Naive B cell (primary cell): ENCODE measurements at regions not wholly inside any gene's neighbourhood (a gene's known extent, or its start where the extent isn't known, plus 50 kb on each side); places are given as distances from the start of the nearest gene placed in this dataset.

Experiments used
- ATAC-seq, 2 donors: fragments of 150-1000 bp; cut with Tn5 transposase; 2 replicates each; pipeline ENCODE4 v1.10.0; 2021; ENCODE audit warnings: low read depth in 2 of 2, mild to moderate bottlenecking in 2 of 2, moderate library complexity in 2 of 2
- DNase-seq: peaks from one replicate; pipeline ENCODE4 v3.0.0; 2022
- H3K27ac Mint-ChIP-seq, 6 donors: one replicate each; pipeline ENCODE4 v1.8.0; 2020 to 2022; ENCODE audit warnings: mild to moderate bottlenecking in 6 of 6, mixed read lengths in 6 of 6, moderate library complexity in 5 of 6, inconsistent platforms in 2 of 6
- H3K27me3 Mint-ChIP-seq, 3 donors: one replicate each; pipeline ENCODE4 v1.8.0; 2021 to 2022; ENCODE audit warnings: mixed read lengths in 3 of 3, mild to moderate bottlenecking in 1 of 3
- H3K36me3 Mint-ChIP-seq, 2 donors: one replicate each; pipeline ENCODE4 v1.8.0; 2020 to 2022; ENCODE audit warnings: mixed read lengths in 2 of 2, inconsistent platforms in 1 of 2, mild to moderate bottlenecking in 1 of 2
- H3K4me1 Mint-ChIP-seq, 3 donors: one replicate each; pipeline ENCODE4 v1.8.0; 2020 to 2022; ENCODE audit warnings: mixed read lengths in 3 of 3, inconsistent platforms in 1 of 3, mild to moderate bottlenecking in 1 of 3, moderate library complexity in 1 of 3
- H3K4me3 Mint-ChIP-seq, 8 donors: one replicate each; pipeline ENCODE4 v1.8.0; 2020 to 2022; ENCODE audit warnings: mild to moderate bottlenecking in 8 of 8, mixed read lengths in 8 of 8, moderate library complexity in 8 of 8, inconsistent platforms in 2 of 8
- H3K9me3 Mint-ChIP-seq, 7 donors: one replicate each; pipeline ENCODE4 v1.8.0; 2020 to 2022; ENCODE audit warnings: mixed read lengths in 7 of 7, mild to moderate bottlenecking in 5 of 7, inconsistent platforms in 2 of 7, moderate library complexity in 1 of 7

DNA sequence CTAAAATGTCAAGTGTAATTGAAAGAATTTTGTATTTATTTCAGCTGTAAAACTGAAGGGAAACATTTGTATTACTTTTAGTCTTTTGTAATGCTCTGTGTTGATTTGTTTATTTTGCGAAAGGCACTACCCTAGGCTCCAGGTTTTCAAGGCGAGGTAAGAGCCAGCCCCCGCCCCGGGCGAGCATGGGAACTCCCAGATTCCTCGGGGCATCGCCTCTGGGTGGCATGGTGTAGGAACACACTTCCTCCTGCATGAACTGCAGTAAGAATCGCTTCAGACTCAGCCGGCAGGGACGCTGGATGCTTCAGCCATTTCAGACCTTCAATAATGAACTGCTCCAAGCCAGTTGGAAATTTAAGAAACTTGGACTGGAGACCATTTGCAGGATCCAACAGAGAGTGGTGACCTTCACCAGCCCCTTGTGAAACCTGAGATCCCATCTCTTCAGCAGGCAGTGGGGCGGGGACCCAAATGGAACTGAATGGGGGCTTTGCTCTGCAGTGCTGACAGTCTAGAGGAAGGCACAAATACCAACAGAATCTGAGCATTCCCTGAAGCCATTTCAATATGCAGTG, 544.3 kb upstream of the MGMT start:
- Mint-ChIP-seq H3K27me3 (peaks cover 0 to 11% (median 10%) of the 10 kb centered on the region in 3 donors), H3K4me1 (no peaks in the 10 kb centered on the region), H3K36me3 (no peaks in the 10 kb centered on the region), H3K4me3 (no peak overlapping the region), H3K27ac (no peak overlapping the region), H3K9me3 (peaks cover 0 to 10% (median 2%) of the 10 kb centered on the region in 7 donors)
- ATAC-seq (no peak), DNase-seq (no peak)

DNA sequence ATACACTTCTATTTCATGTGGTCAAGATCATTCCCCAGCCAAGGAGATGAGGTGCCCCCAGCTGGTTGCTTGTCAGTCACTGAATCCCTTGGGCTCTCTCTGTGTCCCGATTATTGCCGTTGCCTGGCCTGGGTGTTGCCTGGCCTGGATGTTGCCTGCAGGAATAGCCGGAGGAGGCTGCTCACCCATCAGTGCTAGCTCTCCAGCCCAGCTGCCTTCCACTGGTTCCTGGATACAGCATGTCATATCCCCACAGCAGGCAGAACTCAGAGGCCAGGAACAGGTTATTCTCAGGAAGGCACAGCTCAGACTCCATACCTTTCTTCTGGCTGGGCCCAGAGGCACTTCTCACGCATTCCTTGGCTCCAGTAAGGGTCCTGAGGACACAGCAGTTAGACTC, 542.1 kb upstream of the MGMT start:
- Mint-ChIP-seq H3K4me3 (no peak overlapping the region), H3K4me1 (no peaks in the 10 kb centered on the region), H3K27ac (no peak overlapping the region), H3K36me3 (peaks cover 0 to 6% of the 10 kb centered on the region in 2 donors), H3K9me3 (peaks cover 0 to 10% (median 3%) of the 10 kb centered on the region in 7 donors), H3K27me3 (peaks cover 5 to 16% (median 6%) of the 10 kb centered on the region in 3 donors)
- ATAC-seq (no peak), DNase-seq (no peak)

GRCh38 chr10:128926711-128927110, 540.3 kb upstream of the MGMT start:
- ATAC-seq: no peak
- no peak for DNase-seq
- H3K36me3 Mint-ChIP-seq: peaks cover 0 to 6% of the 10 kb centered on the region in 2 donors
- no peak overlapping the region for H3K27ac Mint-ChIP-seq
- H3K9me3 Mint-ChIP-seq: peaks cover 0 to 10% (median 4%) of the 10 kb centered on the region in 7 donors
- H3K4me3 Mint-ChIP-seq: peak overlapping the region in 1 of 8 donors; percentile 29
- H3K4me1 Mint-ChIP-seq: no peaks in the 10 kb centered on the region
- peaks cover 5 to 16% (median 6%) of the 10 kb centered on the region in 3 donors for H3K27me3 Mint-ChIP-seq

DNA sequence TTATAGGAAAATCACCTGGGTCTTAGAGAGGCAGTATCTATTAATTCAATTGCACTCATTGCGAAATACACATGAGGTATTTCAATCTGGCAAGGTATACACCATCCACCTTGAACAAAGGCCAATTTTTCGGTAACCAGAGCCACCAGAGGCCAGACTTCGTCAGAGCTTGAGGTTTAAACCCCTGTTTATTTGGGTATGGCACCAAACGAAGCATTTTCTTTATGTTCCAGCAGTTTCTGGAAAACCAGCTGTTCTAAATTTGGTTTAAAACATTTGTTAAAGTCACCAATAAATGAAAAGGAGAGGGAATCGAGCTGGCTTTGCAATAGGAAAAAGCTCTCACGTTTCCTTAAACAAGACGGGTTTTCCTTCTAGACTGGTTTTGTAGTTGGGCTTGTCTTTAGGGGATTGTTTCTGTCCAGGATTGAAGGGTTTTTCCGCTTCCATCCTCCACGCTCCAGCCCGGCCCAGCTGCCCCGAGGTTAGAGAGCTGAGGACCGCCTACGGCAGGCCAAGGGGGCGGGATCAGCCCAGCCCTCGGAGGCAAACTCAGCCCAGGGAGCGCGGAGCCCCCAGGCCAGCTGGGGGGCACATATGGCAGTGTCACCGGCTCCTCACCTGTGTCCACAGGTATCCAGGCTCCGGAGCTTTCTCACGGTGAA, 539.4 kb upstream of the MGMT start:
- peaks cover 0 to 10% (median 4%) of the 10 kb centered on the region in 7 donors for H3K9me3 Mint-ChIP-seq
- H3K27ac Mint-ChIP-seq: peak overlapping the region in 1 of 6 donors; percentile 58
- no peaks in the 10 kb centered on the region for H3K4me1 Mint-ChIP-seq

DNA sequence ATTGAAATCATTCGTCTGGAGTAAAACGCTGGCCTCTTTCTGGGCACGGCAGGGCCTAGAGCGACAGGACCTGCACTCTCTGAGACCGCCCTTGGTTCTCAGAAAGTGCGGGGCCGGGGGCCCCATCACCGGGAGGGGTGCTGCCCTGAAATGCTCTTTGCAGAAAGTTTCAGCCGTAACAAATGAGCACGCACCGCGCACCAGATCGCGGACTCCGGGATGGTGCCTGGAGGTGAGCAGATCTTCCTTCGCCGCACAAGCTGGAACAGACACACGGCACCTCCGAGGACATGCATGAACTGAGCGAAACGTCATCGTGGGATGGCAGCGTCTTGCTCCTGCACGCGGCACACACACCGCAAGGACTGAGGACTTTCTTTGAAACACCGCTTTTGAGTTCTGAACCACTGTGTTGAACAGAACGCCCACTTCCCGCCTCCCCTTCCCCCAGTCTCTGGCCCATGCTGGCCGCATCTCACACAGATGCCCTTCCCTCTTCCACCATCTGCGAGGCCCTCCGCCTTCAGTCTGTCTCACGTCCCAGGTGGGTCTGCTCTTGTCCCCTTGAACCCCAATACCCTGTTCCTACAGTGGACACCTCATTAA, 538.7 kb upstream of the MGMT start:
- Mint-ChIP-seq H3K36me3 (peaks cover 0 to 6% of the 10 kb centered on the region in 2 donors), H3K9me3 (peaks cover 0 to 10% (median 4%) of the 10 kb centered on the region in 7 donors), H3K4me3 (no peak overlapping the region), H3K27me3 (peaks cover 5 to 16% (median 6%) of the 10 kb centered on the region in 3 donors), H3K4me1 (no peaks in the 10 kb centered on the region), H3K27ac (peak overlapping the region in 1 of 6 donors; percentile 58)
- no peak for DNase-seq
- no peak for ATAC-seq

More for the DNA sequence above, 539.4 kb upstream of the MGMT start:
- H3K27me3 Mint-ChIP-seq: peaks cover 5 to 16% (median 6%) of the 10 kb centered on the region in 3 donors
- peaks cover 0 to 6% of the 10 kb centered on the region in 2 donors for H3K36me3 Mint-ChIP-seq
- H3K4me3 Mint-ChIP-seq: no peak overlapping the region
- no peak for DNase-seq
- no peak for ATAC-seq

GRCh38 chr10:128929131-128929530, 537.9 kb upstream of the MGMT start:
- ATAC-seq (no peak), DNase-seq (no peak)
- Mint-ChIP-seq H3K36me3 (peaks cover 0 to 6% of the 10 kb centered on the region in 2 donors), H3K9me3 (peaks cover 0 to 10% (median 4%) of the 10 kb centered on the region in 7 donors), H3K27ac (no peak overlapping the region), H3K4me3 (no peak overlapping the region), H3K4me1 (no peaks in the 10 kb centered on the region), H3K27me3 (peaks cover 0 to 15% (median 6%) of the 10 kb centered on the region in 3 donors)

- H3K9me3 Mint-ChIP-seq: peaks cover 0 to 10% (median 4%) of the 10 kb centered on the region in 7 donors
- H3K4me1 Mint-ChIP-seq: no peaks in the 10 kb centered on the region
- ATAC-seq: no peak
- peaks cover 0 to 6% of the 10 kb centered on the region in 2 donors for H3K36me3 Mint-ChIP-seq
- peaks cover 0 to 12% (median 6%) of the 10 kb centered on the region in 3 donors for H3K27me3 Mint-ChIP-seq
- DNase-seq: no peak
- no peak overlapping the region for H3K4me3 Mint-ChIP-seq
- H3K27ac Mint-ChIP-seq: no peak overlapping the region
Observed at GRCh38 chr10:128929767-128930166, 537.3 kb upstream of the MGMT start.

GRCh38 chr10:128930515-128930914, 536.5 kb upstream of the MGMT start:
- Mint-ChIP-seq H3K36me3 (peaks cover 0 to 6% of the 10 kb centered on the region in 2 donors), H3K4me3 (no peak overlapping the region), H3K27ac (no peak overlapping the region), H3K9me3 (peaks cover 0 to 8% (median 4%) of the 10 kb centered on the region in 7 donors), H3K27me3 (peaks cover 0 to 11% (median 6%) of the 10 kb centered on the region in 3 donors), H3K4me1 (no peaks in the 10 kb centered on the region)
- ATAC-seq: no peak
- DNase-seq: no peak

DNA sequence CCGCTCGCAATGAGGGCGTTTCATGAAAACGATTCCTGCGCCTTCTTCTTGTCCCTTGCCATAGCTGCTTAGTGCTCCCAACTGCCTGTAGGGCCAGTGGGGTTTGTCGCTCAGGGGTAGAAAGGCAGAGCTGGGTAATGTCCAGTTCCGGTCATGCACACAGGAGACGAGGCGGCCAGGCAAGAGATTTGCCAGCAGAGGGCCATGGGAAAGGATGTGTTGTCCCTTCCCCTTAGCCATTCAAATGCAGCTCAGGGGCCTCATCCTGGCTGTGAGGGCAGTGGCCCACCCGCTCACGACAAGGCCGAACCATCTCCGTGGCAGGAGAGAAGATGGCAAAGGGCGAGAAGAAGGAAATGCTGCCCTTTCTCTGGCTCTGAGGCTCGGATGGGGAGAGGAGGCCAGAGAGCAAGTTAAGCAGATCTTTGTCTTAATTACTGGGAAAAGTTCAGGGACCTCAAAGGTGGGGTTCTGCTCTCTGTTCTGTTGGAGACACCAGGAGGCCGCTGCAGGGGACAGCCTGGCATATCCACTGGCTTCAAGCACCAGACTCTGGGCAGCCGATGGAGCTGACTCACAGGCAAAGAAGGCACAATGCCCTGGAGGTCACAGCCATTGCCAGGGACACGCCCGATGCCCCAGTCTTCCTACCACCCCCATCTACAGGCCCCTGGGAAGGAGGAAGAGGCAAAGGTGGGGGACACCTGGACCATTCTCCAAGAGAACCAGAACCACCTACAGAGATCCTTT, 534.8 kb upstream of the MGMT start:
- no peak overlapping the region for H3K4me3 Mint-ChIP-seq
- peaks cover 0 to 4% (median 2%) of the 10 kb centered on the region in 7 donors for H3K9me3 Mint-ChIP-seq
- no peaks in the 10 kb centered on the region for H3K4me1 Mint-ChIP-seq
- DNase-seq: no peak
- no peak for ATAC-seq
- no peak overlapping the region for H3K27ac Mint-ChIP-seq
- peaks cover 0 to 6% of the 10 kb centered on the region in 2 donors for H3K36me3 Mint-ChIP-seq
- H3K27me3 Mint-ChIP-seq: peaks cover 6 to 11% (median 11%) of the 10 kb centered on the region in 3 donors

DNA sequence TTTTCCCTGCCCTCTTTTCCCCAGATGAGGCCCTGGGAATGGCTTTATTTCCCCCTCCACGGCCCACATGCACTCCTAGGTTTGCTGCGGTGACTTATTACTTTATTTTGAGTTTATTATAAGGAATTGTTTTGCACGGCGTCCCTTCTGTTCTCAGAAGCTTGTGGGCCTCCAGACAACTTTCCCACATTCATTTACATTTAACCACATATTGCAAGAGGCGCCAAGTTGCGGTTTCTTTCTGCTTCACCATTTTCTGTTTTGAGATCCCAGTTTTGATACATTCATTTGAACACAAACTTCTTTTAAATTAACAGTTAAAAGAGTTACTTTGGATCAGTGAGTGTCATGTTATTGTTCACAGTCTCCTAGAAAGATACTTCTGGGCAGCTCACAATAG, 532.5 kb upstream of the MGMT start:
- DNase-seq (no peak), ATAC-seq (no peak)
- Mint-ChIP-seq H3K27ac (no peak overlapping the region), H3K4me3 (peak overlapping the region in 1 of 8 donors; percentile 15), H3K27me3 (peaks cover 6 to 19% (median 6%) of the 10 kb centered on the region in 3 donors), H3K4me1 (no peaks in the 10 kb centered on the region), H3K36me3 (no peaks in the 10 kb centered on the region), H3K9me3 (peaks cover 0 to 2% (median 0%) of the 10 kb centered on the region in 7 donors)

DNA sequence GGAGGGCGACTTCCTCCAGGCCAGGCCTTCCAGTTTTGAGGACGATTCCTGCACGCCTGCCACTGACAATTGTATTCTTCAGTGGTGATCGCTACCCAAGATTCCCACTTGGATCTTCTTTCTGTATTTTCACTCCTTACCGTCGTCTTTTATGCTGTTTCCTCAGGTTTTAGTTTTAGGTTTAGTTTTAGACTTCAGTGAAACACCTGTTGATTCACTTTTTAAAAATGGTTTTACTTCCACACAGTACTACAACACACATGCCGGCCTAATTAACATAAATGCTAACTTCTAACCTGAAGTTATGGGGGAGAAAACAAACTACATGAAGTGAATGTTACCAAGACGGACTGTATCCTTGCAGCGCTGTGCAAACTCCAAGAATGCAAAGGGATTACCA, 530.6 kb upstream of the MGMT start:
- H3K36me3 Mint-ChIP-seq: no peaks in the 10 kb centered on the region
- H3K9me3 Mint-ChIP-seq: peaks cover 0 to under 1% (median 0%) of the 10 kb centered on the region in 7 donors
- H3K4me3 Mint-ChIP-seq: no peak overlapping the region
- no peak for ATAC-seq
- peaks cover 6 to 20% (median 6%) of the 10 kb centered on the region in 3 donors for H3K27me3 Mint-ChIP-seq
- H3K4me1 Mint-ChIP-seq: no peaks in the 10 kb centered on the region
- no peak for DNase-seq
- no peak overlapping the region for H3K27ac Mint-ChIP-seq

DNA sequence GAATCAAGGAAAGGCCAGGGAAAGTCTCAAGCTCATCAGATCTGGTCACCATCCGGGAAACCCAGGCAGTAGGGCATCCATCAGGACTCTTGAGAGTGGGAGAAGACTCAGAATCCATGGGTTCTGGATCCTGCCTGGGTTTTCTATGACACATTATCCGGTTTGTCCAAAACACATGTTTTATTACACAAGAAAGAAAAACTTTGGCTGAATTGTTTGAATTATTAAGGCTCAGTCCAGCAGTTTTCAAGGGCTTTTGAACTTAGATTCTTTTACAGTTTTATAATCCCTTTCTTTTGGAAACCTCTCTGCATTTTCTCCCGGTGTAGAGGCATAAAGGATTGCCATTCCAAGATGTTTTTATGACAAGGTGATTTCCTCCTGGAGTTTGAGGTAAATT, 528.5 kb upstream of the MGMT start:
- DNase-seq (no peak), ATAC-seq (no peak)
- Mint-ChIP-seq H3K27ac (no peak overlapping the region), H3K27me3 (peaks cover 6 to 20% (median 6%) of the 10 kb centered on the region in 3 donors), H3K4me1 (no peaks in the 10 kb centered on the region), H3K36me3 (no peaks in the 10 kb centered on the region), H3K4me3 (no peak overlapping the region), H3K9me3 (peaks cover 0 to 1% (median 0%) of the 10 kb centered on the region in 7 donors)

DNA sequence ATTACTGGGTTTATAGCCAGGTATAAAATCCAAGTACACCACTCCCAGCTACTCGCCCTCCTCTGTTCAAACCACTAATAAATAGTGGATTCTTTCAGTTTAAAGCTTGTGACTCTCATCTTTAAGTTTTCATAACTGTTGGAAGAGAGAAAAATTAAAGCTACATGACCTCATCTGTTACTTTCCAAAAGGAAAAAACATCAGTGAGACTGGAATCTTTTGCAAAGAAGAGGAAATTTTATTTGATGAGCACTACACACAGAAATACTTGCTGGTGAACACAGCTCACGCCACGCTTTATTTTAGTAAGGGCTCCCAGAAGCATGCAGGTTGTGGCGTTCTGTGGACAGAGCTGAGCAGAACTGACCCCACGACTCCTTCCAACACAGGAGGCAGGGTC, 527.0 kb upstream of the MGMT start:
- no peaks in the 10 kb centered on the region for H3K36me3 Mint-ChIP-seq
- H3K27ac Mint-ChIP-seq: no peak overlapping the region
- DNase-seq (no peak), ATAC-seq (no peak)
- H3K27me3 Mint-ChIP-seq: peaks cover 6 to 15% (median 6%) of the 10 kb centered on the region in 3 donors
- no peak overlapping the region for H3K4me3 Mint-ChIP-seq
- peaks cover 0 to 8% (median 4%) of the 10 kb centered on the region in 7 donors for H3K9me3 Mint-ChIP-seq
- H3K4me1 Mint-ChIP-seq: no peaks in the 10 kb centered on the region
